NOMO-1 treated with dmso at 0.1 percent for 144 hours (cell line): ENCODE measurements at regions not wholly inside any gene's neighbourhood (a gene's known extent, or its start where the extent isn't known, plus 50 kb on each side); places are given as distances from the start of the nearest gene placed in this dataset.
A peak's percentile ranks its signal among the peaks of the same experiment; 100 is the strongest.

Experiments
- DNase-seq: peaks from one replicate; lab custom pipeline; 2025; ENCODE audit not compliant: unreplicated experiment; lab: John Stamatoyannopoulos, UW

DNA sequence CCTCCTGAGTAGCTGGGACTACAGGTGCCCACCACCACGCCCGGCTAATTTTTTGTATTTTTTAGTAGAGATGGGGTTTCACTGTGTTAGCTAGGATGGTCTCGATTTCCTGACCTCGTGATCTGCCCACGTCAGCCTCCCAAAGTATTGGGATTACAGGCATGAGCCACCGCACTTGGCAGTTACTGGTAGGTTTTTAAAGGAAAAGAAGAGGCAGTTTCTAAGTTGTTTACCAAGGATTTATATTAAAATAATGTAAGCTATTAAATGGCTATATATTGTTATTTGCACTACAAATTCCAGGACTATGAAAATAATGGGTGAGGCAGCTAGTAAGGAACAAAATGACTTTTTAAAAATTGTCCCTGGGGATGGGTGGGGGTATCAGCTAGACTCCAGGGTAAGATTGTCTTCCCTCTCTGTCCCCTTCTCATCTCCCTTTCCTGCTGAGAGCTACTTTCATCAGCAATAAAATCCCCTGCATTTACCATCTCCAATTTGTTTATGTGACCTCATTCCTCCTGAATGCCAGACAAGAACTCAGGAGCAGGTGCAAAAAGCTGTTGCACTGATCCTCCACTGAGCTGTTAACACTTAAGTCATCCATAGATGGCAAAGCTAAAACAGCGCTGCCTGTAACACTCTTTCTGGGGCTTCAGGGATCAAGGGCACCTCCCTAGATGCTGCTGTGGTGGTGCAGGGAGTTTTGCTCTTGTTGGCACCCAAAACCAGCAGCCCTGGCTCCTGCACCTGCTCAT lies 165.2 kb downstream of the ZPLD1 start:
- no peak for DNase-seq

DNA sequence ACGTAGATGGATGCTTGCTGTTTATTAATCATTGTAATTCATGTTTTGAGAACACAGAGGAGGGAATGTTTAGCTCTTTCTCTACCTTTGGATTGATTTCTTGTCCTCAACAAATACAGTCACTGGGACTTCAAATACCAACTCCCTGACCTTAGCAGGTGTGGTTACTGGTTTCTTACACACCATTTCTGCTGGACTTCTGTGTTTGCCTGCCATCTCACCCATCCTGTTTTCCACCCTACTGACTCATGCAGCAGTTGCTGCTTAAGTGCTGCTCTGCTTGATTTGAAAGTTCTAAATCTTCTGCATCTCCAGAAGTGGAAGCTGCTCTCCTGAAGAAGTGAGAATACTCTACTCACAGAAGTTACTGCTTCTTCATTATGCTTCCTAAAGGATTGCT lies 170.3 kb downstream of the ZPLD1 start:
- DNase-seq = no peak

DNA sequence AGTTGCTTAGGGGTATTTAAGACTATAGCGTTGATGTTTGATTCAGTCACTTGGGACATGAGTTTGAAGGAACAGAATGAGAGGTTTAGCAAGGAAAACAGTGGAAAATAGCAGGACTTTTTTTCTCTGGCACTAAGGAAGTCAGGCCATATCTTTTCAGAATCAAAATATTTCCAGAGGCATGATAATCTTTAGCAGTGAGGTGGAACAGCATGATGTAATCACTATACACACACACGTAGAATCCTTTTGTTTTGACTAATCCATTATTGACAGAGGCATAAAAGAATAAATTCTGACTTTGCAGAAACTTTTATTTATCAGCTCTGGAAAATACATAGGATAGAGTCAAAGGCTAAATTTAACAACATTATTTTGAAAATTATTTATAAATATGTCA lies 174.1 kb downstream of the ZPLD1 start:
- DNase-seq = no peak

DNA sequence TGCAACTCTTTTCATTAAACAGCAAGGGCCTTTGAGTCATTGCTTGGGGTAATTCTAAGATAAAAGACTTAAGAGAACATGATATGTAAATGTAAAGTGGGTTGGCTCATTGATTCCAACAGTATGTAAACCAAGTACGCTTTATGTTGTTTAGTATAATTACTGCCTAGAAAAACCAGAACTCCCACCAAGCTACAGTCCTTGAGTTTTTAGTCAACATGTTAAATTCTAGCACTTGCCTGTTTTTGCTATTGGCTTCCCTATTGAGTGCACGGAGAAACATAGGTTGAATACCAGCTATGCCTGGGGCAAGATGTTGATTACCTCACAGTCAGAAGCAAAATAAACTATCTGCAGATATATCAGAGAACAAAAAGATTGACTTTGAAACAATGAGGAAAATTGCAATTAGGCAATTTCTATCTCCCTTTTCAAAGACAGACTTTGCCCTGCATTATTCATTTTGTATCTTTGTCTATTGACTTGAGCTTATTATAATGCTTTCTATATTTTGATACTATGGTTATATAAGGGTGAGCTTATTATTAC lies 179.3 kb downstream of the ZPLD1 start:
- no peak for DNase-seq

DNA sequence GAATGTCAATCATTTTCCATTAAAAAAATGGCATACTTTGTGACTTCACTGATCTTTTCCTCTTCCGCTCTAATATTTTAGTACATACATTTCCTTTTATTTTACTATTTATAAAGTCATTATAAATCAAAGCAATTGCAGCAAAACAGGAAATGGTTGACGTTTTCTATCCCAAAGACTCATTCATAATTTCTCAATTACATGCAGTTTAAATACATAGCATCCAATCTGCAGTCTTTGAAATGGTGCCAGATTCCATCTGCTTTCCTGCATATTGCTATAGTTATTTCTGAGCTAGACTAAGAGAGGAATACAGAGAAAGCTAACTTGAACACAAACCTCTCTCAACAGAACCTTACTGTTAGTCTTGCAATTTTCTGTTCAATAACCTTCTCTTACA lies 179.8 kb downstream of the ZPLD1 start:
- no peak for DNase-seq

DNA sequence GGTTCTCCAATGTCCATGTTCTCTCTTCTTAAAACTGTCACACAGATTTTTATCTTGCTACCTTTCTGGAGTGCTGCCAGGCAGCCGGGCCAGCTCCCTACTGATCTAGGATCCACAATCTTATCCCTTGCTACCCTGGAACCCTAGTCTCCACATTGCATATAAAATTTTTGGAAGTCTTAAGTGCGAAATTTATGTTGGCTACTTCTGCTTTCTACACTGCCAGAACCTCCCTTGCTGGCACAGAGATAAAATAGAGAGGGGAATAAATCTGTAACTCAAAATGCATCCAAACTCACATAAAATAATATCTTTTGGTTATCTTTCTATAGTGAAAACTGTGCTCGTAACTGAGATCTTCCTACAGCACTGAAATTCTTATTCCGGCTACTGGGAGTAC lies 182.6 kb downstream of the ZPLD1 start:
- DNase-seq = no peak

DNA sequence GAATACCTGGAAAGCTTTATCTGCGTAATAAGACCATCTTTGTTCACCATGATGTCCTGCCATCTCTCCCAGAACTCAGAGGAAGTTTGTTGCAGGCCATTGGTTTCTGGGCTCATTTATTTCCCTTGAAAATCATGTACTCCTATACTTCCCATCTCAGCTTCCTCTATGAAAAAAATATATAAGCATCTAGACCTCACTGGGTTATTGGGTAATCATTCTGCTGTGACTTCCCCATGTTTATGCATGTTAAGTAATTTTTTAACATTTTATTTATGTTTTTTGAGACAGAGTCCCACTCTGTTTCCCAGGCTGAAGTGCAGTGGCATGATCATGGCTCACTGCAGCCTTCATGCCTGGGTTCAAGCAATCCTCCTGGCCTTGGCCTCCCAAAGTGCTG lies 184.5 kb downstream of the ZPLD1 start:
- DNase-seq = peak; percentile 18

DNA sequence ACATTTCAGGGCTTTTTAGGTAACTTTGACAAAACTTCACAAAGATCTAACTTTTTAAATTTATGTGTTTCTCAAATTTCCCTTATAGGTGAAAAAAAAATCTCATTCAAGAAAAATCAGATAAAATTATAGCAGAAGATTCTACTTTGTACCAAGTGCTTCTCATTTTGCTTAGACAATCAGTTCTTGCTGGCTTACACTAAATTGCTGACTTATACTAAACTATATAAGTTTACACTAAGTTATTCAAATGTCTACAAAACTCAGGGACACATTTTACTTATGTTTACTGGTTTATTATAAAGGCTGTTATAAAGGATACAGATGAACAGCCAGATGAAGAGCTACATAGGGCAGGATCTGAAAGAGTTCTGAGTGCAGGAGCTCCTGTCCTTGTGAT lies 195.1 kb downstream of the ZPLD1 start:
- no peak for DNase-seq

DNA sequence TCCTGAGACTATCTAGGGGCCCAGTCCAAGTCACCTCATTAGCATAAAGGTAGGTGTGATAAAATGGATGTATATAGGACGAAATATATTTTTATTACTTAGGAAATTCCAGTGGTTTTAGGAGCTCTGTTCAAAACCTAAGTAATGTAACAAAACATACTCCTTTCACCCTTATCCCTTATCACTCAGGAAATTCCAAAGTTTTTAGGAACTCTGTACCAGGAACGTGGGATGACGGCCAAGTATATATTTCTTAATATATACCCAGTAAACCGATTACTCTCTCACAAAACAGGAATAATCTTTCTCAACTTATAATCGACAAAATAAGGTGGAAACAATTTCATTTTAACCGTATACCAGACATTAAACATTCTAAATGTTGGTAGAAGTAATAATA lies 195.7 kb downstream of the ZPLD1 start:
- no peak for DNase-seq

DNA sequence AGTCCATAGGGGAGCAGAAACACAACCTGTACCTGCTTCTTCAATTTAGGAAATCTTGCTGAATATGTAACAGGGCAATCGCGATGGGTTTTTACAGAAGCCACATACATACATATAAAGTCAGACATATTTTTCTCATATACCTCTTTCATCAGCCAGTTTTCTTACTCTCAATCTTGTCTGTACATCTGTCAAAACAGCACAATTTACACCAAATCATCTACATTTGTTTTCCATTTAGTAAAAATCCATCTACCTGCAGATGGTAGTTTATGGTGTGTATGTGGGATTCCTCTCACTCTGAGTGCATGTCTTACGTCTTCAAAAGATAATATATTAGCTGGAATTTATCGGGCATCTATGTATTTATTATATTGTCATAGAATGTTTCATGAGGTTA lies 208.7 kb downstream of the ZPLD1 start:
- DNase-seq = no peak

DNA sequence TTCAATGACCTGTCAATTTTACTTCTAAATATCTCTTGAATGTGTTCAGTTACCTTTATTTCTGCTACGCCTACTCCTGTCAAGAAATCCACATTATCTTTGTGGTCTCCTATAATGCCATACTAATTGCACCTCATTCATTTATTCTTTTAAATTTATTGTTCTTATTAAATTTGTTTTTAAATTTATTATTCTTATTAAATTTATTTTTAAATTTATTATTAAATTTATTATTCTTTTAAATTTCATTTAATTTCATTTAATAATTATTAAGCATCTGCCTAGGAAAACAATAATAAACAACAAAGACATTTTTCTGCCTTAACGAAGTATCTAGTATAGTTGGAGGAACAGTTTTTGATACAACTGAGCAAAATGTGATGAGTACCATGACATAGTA lies 211.7 kb downstream of the ZPLD1 start:
- DNase-seq = no peak

DNA sequence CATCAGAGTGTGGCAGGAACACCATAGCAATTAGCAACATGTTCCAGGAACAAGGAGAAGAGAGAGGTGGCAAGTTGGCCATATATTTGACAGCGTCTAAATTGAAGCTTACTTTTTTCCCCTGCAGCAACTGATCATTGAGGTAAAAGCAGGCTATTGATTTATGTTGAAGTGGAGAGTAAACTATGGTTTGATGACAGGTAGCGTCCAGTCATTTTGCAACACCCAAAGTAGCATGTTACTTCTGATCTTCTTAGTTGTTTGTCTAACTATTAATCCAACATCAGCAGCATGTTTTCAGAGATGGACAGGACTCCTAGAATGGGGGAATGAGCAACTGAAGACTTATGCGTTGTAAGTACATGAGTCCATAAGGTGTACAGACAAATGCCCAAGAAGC lies 225.8 kb downstream of the ZPLD1 start:
- DNase-seq = no peak

DNA sequence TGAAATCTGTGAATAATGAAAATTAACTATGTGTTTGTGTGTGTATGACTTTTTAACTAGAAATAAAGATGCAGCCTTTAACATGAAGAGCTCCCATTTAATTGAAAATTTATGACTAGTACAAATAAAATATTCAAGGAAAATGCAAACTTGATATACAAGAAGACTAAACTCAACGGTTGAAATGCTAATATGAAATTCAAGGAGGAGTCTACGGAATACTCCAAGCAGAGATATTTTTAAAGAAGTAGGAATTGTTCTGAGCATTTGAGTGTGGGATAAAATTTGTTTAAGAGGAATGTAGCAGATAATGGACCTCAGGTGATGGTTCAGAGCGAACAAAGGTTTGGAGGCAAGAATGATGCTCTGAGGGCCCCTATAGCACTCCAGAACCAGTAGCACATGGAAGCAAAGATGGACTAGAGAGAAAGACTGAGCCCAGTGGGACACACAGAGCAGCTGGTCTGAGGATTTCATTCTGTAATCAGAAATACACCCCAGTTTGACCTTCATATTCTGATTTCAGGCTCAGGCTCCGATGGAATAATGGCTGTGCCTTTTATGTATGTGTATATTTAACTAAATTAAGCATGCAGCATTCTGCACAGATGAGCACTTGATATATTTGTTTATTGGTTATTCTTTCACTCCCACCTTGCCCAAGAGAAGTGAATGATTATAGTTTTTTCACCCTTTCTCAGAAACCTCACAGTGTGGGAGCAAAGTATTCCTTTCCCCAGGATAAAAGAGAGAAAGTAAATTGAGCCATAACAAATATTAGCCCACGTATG lies 227.1 kb downstream of the ZPLD1 start:
- no peak for DNase-seq

DNA sequence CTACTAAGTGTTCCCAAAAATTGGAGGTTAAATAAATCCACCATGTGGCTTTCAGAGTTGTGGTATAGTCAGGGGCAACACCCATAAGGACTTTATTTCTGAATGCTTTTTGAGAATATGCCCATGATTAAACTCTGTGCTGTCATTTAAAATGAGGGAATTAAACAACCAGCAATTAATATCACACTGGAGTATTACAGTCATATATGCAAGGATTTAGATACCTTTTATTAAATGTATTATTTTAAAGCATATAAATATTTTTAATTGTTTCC lies 227.6 kb downstream of the ZPLD1 start:
- no peak for DNase-seq

DNA sequence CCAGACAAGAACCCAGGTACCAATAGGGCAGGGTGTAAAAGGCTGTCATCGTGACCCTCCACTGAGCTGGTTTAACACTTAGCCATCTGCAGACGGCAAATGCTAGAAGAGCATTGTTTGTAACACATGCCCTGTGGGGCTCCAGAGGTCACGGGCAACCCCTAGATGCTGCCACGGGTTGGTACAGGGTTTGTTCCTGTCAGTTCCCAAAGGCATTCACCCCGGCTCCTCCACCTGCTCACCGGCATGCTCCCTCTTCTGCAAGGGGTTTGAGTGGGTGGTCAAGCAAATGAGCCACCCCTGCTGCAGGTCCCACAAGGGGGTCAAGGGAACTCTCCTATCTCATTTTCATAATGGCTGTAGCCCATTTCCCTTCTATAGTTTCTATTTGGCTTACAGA lies 229.3 kb downstream of the ZPLD1 start:
- no peak for DNase-seq

DNA sequence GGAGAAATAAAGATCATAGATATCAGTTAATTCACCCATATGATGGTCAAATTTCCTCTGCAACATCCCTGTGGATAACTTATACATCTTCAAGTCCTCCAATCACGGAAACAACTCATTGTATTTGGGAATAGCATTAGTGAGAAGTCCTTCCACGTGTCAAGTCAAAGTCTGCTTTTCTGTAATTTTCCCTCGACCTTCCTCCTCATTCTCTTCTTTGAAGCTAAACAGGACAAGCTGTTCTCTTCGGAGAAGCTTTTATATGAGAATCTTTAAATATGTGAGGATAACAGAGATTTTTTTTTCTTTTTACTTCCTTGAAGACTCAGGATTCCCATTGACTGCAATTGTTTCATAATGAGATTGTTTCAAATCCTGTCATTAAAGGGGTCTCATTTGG lies 230.4 kb downstream of the ZPLD1 start:
- DNase-seq = no peak

DNA sequence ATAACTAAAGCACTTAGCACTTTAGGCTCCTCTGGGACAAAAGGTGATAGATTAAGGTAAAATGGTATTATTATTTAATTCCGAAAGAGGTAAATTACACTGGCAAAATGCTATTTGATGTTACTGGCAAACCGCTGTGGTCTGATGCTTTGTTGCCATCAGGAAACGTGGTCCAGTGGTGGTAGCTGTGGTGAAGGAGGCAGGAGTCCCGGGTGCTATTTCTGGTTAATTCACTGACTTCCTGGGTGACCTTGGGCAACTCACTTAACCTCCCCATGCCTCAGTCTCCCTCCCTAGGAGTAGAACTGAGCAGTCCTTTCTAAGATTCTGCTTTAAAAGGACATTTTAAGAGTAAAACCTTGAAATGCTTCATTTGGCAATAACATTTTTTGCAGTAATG lies 233.4 kb downstream of the ZPLD1 start:
- no peak for DNase-seq

DNA sequence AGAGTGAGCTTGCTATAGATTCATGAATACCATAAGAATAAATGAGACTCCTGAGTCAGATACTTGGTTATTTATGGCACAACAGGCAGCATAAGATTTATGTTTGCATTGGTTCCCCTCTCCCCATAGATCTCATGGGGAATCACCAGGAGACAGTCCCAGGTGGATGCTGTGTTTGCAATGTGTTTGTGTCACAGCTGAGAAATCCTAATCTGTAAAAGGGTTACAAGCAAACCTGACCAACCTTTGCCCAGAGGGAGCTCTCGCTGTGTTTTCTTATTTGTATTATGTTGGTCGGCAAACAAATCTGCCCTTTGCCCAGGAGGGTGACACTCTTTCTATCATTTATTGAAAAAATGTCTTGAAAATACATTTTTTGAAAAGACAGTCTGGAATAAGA lies 236.2 kb downstream of the ZPLD1 start:
- DNase-seq = no peak

DNA sequence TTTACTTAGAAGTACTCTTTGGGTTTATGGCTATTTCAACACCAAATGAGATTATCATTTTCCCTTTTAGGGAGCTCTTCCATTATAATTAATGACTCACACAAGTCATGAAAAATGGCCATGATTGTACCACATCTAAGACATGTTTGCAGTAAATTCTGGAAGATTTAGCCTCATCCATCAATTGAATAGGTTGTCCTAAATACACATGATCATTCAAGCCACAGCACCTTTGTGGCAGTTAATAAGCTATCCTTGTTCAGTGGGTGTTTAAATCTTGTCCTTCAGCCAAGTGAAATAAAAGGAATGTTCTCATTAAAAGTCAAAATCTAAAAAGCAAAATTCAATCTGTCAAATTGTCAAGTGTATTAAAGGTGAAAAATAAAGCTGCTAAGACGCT lies 237.5 kb downstream of the ZPLD1 start:
- no peak for DNase-seq

DNA sequence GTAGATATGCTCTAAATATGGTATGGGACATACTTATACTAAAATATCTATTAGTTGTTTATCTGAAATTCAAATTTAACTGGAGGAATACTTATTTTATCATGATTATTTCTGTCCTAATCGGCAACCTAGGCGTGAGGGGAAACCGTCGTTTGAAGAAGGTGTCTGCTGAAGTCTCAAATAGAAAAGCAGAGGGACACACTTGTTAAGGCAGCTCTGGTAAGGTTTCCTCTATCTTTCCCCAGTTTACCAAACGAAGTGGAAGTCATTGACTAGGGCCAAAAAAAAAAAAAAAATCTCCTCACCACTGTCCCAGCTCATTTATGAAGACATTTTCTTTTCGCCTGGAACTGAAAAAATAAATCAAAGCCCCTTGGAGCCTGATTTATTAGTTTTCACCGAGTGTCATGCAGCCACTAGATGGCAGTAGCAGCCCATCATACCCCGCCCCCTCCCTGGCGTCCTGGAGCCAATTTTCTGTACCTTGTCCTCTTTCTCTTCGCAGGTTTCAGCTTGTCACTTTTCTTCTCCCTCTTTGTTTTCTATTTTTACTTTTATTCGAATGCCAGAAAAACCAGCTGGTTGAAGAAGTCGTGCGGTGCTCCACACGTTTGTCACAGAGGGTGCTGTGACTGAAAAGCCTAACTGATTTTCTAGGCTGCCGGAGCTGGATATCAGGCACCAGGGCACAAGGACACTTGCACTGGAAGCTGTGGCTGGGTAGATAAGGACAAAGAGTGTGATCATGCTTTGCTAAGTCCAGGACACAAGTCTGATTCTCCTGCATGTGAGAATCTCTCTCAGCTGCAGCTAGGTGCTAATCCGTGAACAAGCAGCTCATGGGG lies 238.7 kb downstream of the ZPLD1 start:
- DNase-seq = peak; percentile 2

DNA sequence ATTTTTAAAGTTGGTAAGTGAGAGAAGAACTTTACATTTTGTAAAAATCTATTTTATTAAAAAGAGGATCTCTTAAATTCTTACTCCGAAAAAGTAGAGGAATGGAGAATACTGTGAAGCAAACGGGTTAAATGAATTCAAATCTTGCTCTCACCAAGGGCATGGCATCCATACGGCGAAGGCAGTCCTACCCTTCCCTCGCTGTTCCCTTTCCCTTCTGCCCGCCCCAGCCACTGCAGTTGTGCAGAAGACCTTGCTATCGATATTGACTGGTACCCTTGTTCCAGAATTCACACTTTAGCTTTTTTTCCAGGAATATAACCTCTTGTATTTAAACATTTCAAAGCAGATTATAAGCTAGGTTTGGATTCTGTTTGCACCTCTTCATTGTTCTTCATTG lies 239.5 kb downstream of the ZPLD1 start:
- no peak for DNase-seq

DNA sequence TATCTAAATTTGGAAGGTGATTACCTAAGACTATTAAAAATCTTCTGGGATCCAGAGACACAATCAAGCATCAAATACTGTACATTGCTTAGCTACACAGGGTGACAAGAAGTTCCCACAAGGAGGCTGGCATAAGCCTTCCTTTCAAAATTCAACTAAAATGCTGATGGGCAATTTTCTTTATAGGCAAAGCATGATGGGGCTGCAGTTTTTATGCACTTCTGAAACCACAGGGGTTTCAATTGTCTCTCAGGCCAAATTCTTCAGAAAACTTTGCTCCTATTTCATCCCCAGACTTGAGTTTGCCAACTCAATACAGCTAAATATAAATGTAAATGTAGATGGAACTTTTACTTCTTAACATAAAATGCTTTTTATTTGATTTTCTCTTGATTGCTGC lies 241.6 kb downstream of the ZPLD1 start:
- no peak for DNase-seq
